ENCODE measurements at regions not wholly inside any gene's neighbourhood (a gene's known extent, or its start where the extent isn't known, plus 50 kb on each side); places are given as distances from the start of the nearest gene placed in this dataset.

GRCh38 chr13:94811753-94812152, 99.4 kb upstream of the SOX21 start:
- no peak overlapping the region for H2AFZ ChIP-seq (replicated peaks; ENCODE audit: low read length, poor library complexity)
- in situ Hi-C loops (cut with MboI; ENCODE audit: low sequenced_read_pairs) (no loop called here), dilution Hi-C loops (cut with HindIII; ENCODE audit: low sequenced_read_pairs, unreplicated experiment) (no loop called here), intact Hi-C loops (cut with micrococcal nuclease) (no loop called here)
- no peak overlapping the region for H3K4me2 ChIP-seq (ENCODE audit: low read depth, low read length)
- H3K79me1 ChIP-seq (ENCODE audit: low read depth in 1 of 2, low read length in 2 of 2) = no peaks in the 10 kb centered on the region
- H3K9ac ChIP-seq (ENCODE audit: low read depth, low read length) = no peak overlapping the region
- no peak overlapping the region for H3K56ac ChIP-seq (ENCODE audit: extremely low read depth, insufficient read depth, low read length)
- no peak overlapping the region for H4K5ac ChIP-seq (ENCODE audit: low read depth, low read length)
- no peak overlapping the region for H3K18ac ChIP-seq (ENCODE audit: low read depth, low read length)
- H2AK5ac ChIP-seq (ENCODE audit: low read depth, low read length) = no peak overlapping the region
- no peak overlapping the region for H3K23ac ChIP-seq (ENCODE audit: low read depth, low read length)
- H2BK20ac ChIP-seq (ENCODE audit: low read depth, low read length) = no peak overlapping the region
- no peaks in the 10 kb centered on the region for H3K4me1 ChIP-seq (ENCODE audit: control insufficient read depth, insufficient read depth, low read length)
- CTCF ChIA-PET = no interaction called here
- TF ChIP-seq SMC3 (IDR thresholded peaks at IDR 0.05; ENCODE audit: low read depth, low read length) = no peak
- no peak for TF ChIP-seq CEBPB (IDR thresholded peaks at IDR 0.05; ENCODE audit: low read depth, low read length)
- TF ChIP-seq MXI1 (IDR thresholded peaks at IDR 0.05; ENCODE audit: borderline replicate concordance, low read depth, low read length) = no peak
- TF ChIP-seq MAFK (IDR thresholded peaks at IDR 0.05; ENCODE audit: low read depth, low read length) = no peak
- TF ChIP-seq CTCF (conservative IDR thresholded peaks at IDR 0.05; ENCODE audit: low read depth, low read length) = no peak
- no peak for TF ChIP-seq POLR2A (IDR thresholded peaks at IDR 0.05; ENCODE audit: low read depth, low read length)
- no peak for TF ChIP-seq USF2 (IDR thresholded peaks at IDR 0.05; ENCODE audit: low read depth, low read length)
- no peak for TF ChIP-seq BHLHE40 (IDR thresholded peaks at IDR 0.05; ENCODE audit: low read depth, low read length)
- no peak for ATAC-seq (ENCODE audit: low read depth)
- no peaks in the 10 kb centered on the region for H3K36me3 ChIP-seq (ENCODE audit: control insufficient read depth, insufficient read depth, low read length)
- H3K4ac ChIP-seq (ENCODE audit: low read depth, low read length) = no peak overlapping the region
- H2AK9ac ChIP-seq (replicated peaks; ENCODE audit: low read depth, low read length, poor library complexity) = no peak overlapping the region
- H2BK5ac ChIP-seq (ENCODE audit: low read depth, low read length, poor library complexity, severe bottlenecking) = no peak overlapping the region
- H2BK15ac ChIP-seq (ENCODE audit: low read depth, low read length) = no peak overlapping the region
- POLR2A ChIA-PET (ENCODE audit: unreplicated experiment) = no interaction called here
- H3K4me3 ChIP-seq (ENCODE audit: insufficient read depth, low read depth, low read length) = no peak overlapping the region
- H2BK120ac ChIP-seq (ENCODE audit: low read depth, low read length) = no peak overlapping the region
- H3K27me3 ChIP-seq (ENCODE audit: control insufficient read depth, insufficient read depth, low read length) = no peaks in the 10 kb centered on the region
- no peak overlapping the region for H3K14ac ChIP-seq (replicated peaks; ENCODE audit: low read depth, low read length)
- no peak overlapping the region for H4K8ac ChIP-seq (ENCODE audit: low read depth in 2 of 2, low read length in 2 of 2)
- H3K27ac ChIP-seq (ENCODE audit: insufficient read depth, low read length) = no peak overlapping the region
- H4K20me1 ChIP-seq (ENCODE audit: insufficient read depth, low read length) = no peaks in the 10 kb centered on the region
- no peaks in the 10 kb centered on the region for H3K9me1 ChIP-seq (ENCODE audit: insufficient read depth, low read length)
- H3K9me3 ChIP-seq (ENCODE audit: control insufficient read depth, insufficient read depth, low read length) = no peaks in the 10 kb centered on the region
- DNase-seq = no peak
- BruUV-seq (replicated peaks) = no TSS peak
- no peak overlapping the region for H4K91ac ChIP-seq (ENCODE audit: insufficient read depth, low read depth, low read length)
